ENCODE measurements at regions not wholly inside any gene's neighbourhood (a gene's known extent, or its start where the extent isn't known, plus 50 kb on each side); places are given as distances from the start of the nearest gene placed in this dataset.

- H3K27me3 ChIP-seq (ENCODE audit: control insufficient read depth, insufficient read depth, low read length): no peaks in the 10 kb centered on the region
- H3K27ac ChIP-seq (ENCODE audit: low read depth, low read length): no peak overlapping the region
- no peak overlapping the region for H3K4me3 ChIP-seq (ENCODE audit: low read depth, low read length)
- DNase-seq (ENCODE audit: low read depth, low spot score): no peak
- CTCF ChIA-PET: no interaction called here
- no peaks in the 10 kb centered on the region for H3K9me3 ChIP-seq (ENCODE audit: control insufficient read depth, insufficient read depth, low read length)
- no peak for TF ChIP-seq CTCF (IDR thresholded peaks at IDR 0.05; ENCODE audit: low read depth, low read length)
- POLR2A ChIA-PET: no interaction called here
Observed at GRCh38 chr11:38100836-38101462, 1502.9 kb upstream of the RAG2 start.

- CTCF ChIA-PET: no interaction called here
- POLR2A ChIA-PET: no interaction called here
- H3K4me3 ChIP-seq (ENCODE audit: low read depth, low read length): no peak overlapping the region
- TF ChIP-seq CTCF (IDR thresholded peaks at IDR 0.05; ENCODE audit: low read depth, low read length): no peak
- H3K27ac ChIP-seq (ENCODE audit: low read depth, low read length): no peak overlapping the region
- no peaks in the 10 kb centered on the region for H3K27me3 ChIP-seq (ENCODE audit: control insufficient read depth, insufficient read depth, low read length)
- no peak for DNase-seq (ENCODE audit: low read depth, low spot score)
- H3K9me3 ChIP-seq (ENCODE audit: control insufficient read depth, insufficient read depth, low read length): no peaks in the 10 kb centered on the region
Observed at GRCh38 chr11:38095268-38095667, 1497.2 kb upstream of the RAG2 start.

GRCh38 chr11:38089726-38090125 is 1491.7 kb upstream of the RAG2 start:
- Histone ChIP-seq H3K4me3 (ENCODE audit: low read depth, low read length) (no peak overlapping the region), H3K27ac (ENCODE audit: low read depth, low read length) (no peak overlapping the region), H3K9me3 (ENCODE audit: control insufficient read depth, insufficient read depth, low read length) (no peaks in the 10 kb centered on the region), H3K27me3 (ENCODE audit: control insufficient read depth, insufficient read depth, low read length) (no peaks in the 10 kb centered on the region)
- POLR2A ChIA-PET: no interaction called here
- DNase-seq (ENCODE audit: low read depth, low spot score): no peak
- no peak for TF ChIP-seq CTCF (IDR thresholded peaks at IDR 0.05; ENCODE audit: low read depth, low read length)
- CTCF ChIA-PET: no interaction called here

- no peak for DNase-seq (ENCODE audit: low read depth, low spot score)
- no peaks in the 10 kb centered on the region for H3K27me3 ChIP-seq (ENCODE audit: control insufficient read depth, insufficient read depth, low read length)
- H3K27ac ChIP-seq (ENCODE audit: low read depth, low read length): no peak overlapping the region
- H3K9me3 ChIP-seq (ENCODE audit: control insufficient read depth, insufficient read depth, low read length): no peaks in the 10 kb centered on the region
- POLR2A ChIA-PET: no interaction called here
- TF ChIP-seq CTCF (IDR thresholded peaks at IDR 0.05; ENCODE audit: low read depth, low read length): no peak
- H3K4me3 ChIP-seq (ENCODE audit: low read depth, low read length): no peak overlapping the region
- CTCF ChIA-PET: no interaction called here
Observed at GRCh38 chr11:38060920-38061319, 1462.9 kb upstream of the RAG2 start.

- H3K4me3 ChIP-seq (ENCODE audit: low read depth, low read length): no peak overlapping the region
- ChIA-PET POLR2A (no interaction called here), CTCF (no interaction called here)
- DNase-seq (ENCODE audit: low read depth, low spot score): no peak
- no peak for TF ChIP-seq CTCF (IDR thresholded peaks at IDR 0.05; ENCODE audit: low read depth, low read length)
- H3K27me3 ChIP-seq (ENCODE audit: control insufficient read depth, insufficient read depth, low read length): no peaks in the 10 kb centered on the region
- H3K27ac ChIP-seq (ENCODE audit: low read depth, low read length): no peak overlapping the region
- no peaks in the 10 kb centered on the region for H3K9me3 ChIP-seq (ENCODE audit: control insufficient read depth, insufficient read depth, low read length)
Observed at GRCh38 chr11:38060136-38060535, 1462.1 kb upstream of the RAG2 start.
